Neutrophil (primary cell): ENCODE measurements at regions not wholly inside any gene's neighbourhood (a gene's known extent, or its start where the extent isn't known, plus 50 kb on each side); places are given as distances from the start of the nearest gene placed in this dataset.

Source experiments
- H3K27ac ChIP-seq: fragments of 200-600 bp; sonication (generic); 2 replicates; pipeline ENCODE4 v1.5.1; 2016; ENCODE audit warnings: mild to moderate bottlenecking, moderate library complexity
- H3K27me3 ChIP-seq: fragments of 200-600 bp; sonication (generic); 2 replicates; pipeline ENCODE4 v1.6.0; 2016; ENCODE audit warnings: mild to moderate bottlenecking
- H3K36me3 ChIP-seq: fragments of 200-600 bp; sonication (generic); 2 replicates; pipeline ENCODE4 v1.5.1; 2017
- H3K4me1 ChIP-seq, 2 experiments: fragments of 200-600 bp in 1 of 2; sonication (generic) in 1 of 2; 1 replicate in 1 of 2; 2 replicates in 1 of 2; pipeline versions ENCODE4 v1.5.1 to v1.6.1; 2013 to 2016; ENCODE audit warnings: low read depth in 1 of 2, low read length in 1 of 2, mild to moderate bottlenecking in 1 of 2, moderate library complexity in 1 of 2; ENCODE audit not compliant: control insufficient read depth in 1 of 2, insufficient read depth in 1 of 2
- H3K4me3 ChIP-seq, 2 experiments: fragments of 200-600 bp in 1 of 2; sonication (generic) in 1 of 2; 1 replicate in 1 of 2; 2 replicates in 1 of 2; pipeline ENCODE4 v1.5.1; 2013 to 2016; ENCODE audit warnings: low read depth in 1 of 2, low read length in 1 of 2, mild to moderate bottlenecking in 1 of 2, moderate library complexity in 1 of 2
- H3K9me3 ChIP-seq: fragments of 200-600 bp; sonication (generic); 2 replicates; pipeline ENCODE4 v1.5.1; 2016
- CTCF ChIP-seq: fragments of 200-600 bp; sonication (generic); IDR thresholded peaks from 2 replicates; pipeline ENCODE4 v1.5.1; 2016; ENCODE audit warnings: antibody characterized with exemption

- no peaks in the 10 kb centered on the region for H3K36me3 ChIP-seq
- no peaks in the 10 kb centered on the region for H3K9me3 ChIP-seq
- no peaks in the 10 kb centered on the region for H3K4me1 ChIP-seq
- TF ChIP-seq CTCF: no peak
- no peak overlapping the region for H3K4me3 ChIP-seq
- no peaks in the 10 kb centered on the region for H3K27me3 ChIP-seq
- H3K27ac ChIP-seq: no peak overlapping the region
Observed at GRCh38 chr4:106603471-106603870, 234.9 kb upstream of the GIMD1 start.

GRCh38 chr4:106602711-106603110 lies 234.1 kb upstream of the GIMD1 start:
- no peak overlapping the region for H3K4me3 ChIP-seq
- no peaks in the 10 kb centered on the region for H3K4me1 ChIP-seq
- no peak overlapping the region for H3K27ac ChIP-seq
- no peaks in the 10 kb centered on the region for H3K36me3 ChIP-seq
- no peaks in the 10 kb centered on the region for H3K27me3 ChIP-seq
- H3K9me3 ChIP-seq: no peaks in the 10 kb centered on the region
- no peak for TF ChIP-seq CTCF

- Histone ChIP-seq H3K36me3 (no peaks in the 10 kb centered on the region), H3K27ac (no peak overlapping the region), H3K9me3 (no peaks in the 10 kb centered on the region), H3K4me1 (no peaks in the 10 kb centered on the region), H3K27me3 (no peaks in the 10 kb centered on the region), H3K4me3 (no peak overlapping the region)
- TF ChIP-seq CTCF: no peak
Observed at GRCh38 chr4:106601519-106601918, 232.9 kb upstream of the GIMD1 start.

GRCh38 chr4:106595906-106596305 lies 227.3 kb upstream of the GIMD1 start:
- Histone ChIP-seq H3K4me3 (no peak overlapping the region), H3K4me1 (no peaks in the 10 kb centered on the region), H3K27ac (no peak overlapping the region), H3K9me3 (no peaks in the 10 kb centered on the region), H3K36me3 (no peaks in the 10 kb centered on the region), H3K27me3 (no peaks in the 10 kb centered on the region)
- TF ChIP-seq CTCF: no peak

- Histone ChIP-seq H3K9me3 (no peaks in the 10 kb centered on the region), H3K27ac (no peak overlapping the region), H3K4me1 (no peaks in the 10 kb centered on the region), H3K27me3 (no peaks in the 10 kb centered on the region), H3K4me3 (no peak overlapping the region), H3K36me3 (no peaks in the 10 kb centered on the region)
- TF ChIP-seq CTCF: no peak
Observed at GRCh38 chr4:106594291-106594952, 225.8 kb upstream of the GIMD1 start.
